ENCODE measurements at regions not wholly inside any gene's neighbourhood (a gene's known extent, or its start where the extent isn't known, plus 50 kb on each side); places are given as distances from the start of the nearest gene placed in this dataset.

- DNase-seq = no peak
These were observed 393.5 kb downstream of the KLF12 start for GRCh38 chr13:73740666-73741065.

GRCh38 chr13:73739394-73739793 lies 394.8 kb downstream of the KLF12 start:
- no peak for DNase-seq

- DNase-seq = no peak
These were observed 395.6 kb downstream of the KLF12 start for GRCh38 chr13:73738626-73739025.

GRCh38 chr13:73737214-73737613 lies 397.0 kb downstream of the KLF12 start:
- no peak for DNase-seq

GRCh38 chr13:73733706-73734105 lies 400.5 kb downstream of the KLF12 start:
- DNase-seq = no peak

- no peak for DNase-seq
These were observed 401.9 kb downstream of the KLF12 start for GRCh38 chr13:73732350-73732749.

- DNase-seq = no peak
These were observed 402.6 kb downstream of the KLF12 start for GRCh38 chr13:73731564-73731963.

GRCh38 chr13:73730014-73730413 lies 404.2 kb downstream of the KLF12 start:
- no peak for DNase-seq

GRCh38 chr13:73729046-73729445 lies 405.2 kb downstream of the KLF12 start:
- DNase-seq = no peak

- DNase-seq = no peak
These were observed 412.1 kb downstream of the KLF12 start for GRCh38 chr13:73722120-73722519.

- DNase-seq = no peak
These were observed 412.6 kb downstream of the KLF12 start for GRCh38 chr13:73721571-73721970.

- DNase-seq = no peak
These were observed 413.9 kb downstream of the KLF12 start for GRCh38 chr13:73720216-73720840.

- DNase-seq = no peak
These were observed 416.0 kb downstream of the KLF12 start for GRCh38 chr13:73718246-73718645.

GRCh38 chr13:73717632-73718031 lies 416.6 kb downstream of the KLF12 start:
- DNase-seq = no peak

GRCh38 chr13:73715911-73716510 lies 418.2 kb downstream of the KLF12 start:
- DNase-seq = no peak

GRCh38 chr13:73715114-73715910 lies 418.9 kb downstream of the KLF12 start:
- DNase-seq = peak; percentile 11 to 68

GRCh38 chr13:73714522-73714921 lies 419.7 kb downstream of the KLF12 start:
- no peak for DNase-seq

- DNase-seq = peak; percentile 11 to 58
These were observed 425.7 kb downstream of the KLF12 start for GRCh38 chr13:73708393-73708985.

GRCh38 chr13:73704587-73704986 lies 429.6 kb downstream of the KLF12 start:
- DNase-seq = no peak

- DNase-seq = no peak
These were observed 430.6 kb downstream of the KLF12 start for GRCh38 chr13:73703606-73704005.

GRCh38 chr13:73702419-73703071 lies 431.7 kb downstream of the KLF12 start:
- DNase-seq = peak; percentile 14 to 51

GRCh38 chr13:73701160-73701559 lies 433.0 kb downstream of the KLF12 start:
- no peak for DNase-seq

- no peak for DNase-seq
These were observed 435.3 kb downstream of the KLF12 start for GRCh38 chr13:73698859-73699258.
